ENCODE measurements at regions not wholly inside any gene's neighbourhood (a gene's known extent, or its start where the extent isn't known, plus 50 kb on each side); places are given as distances from the start of the nearest gene placed in this dataset.

DNA sequence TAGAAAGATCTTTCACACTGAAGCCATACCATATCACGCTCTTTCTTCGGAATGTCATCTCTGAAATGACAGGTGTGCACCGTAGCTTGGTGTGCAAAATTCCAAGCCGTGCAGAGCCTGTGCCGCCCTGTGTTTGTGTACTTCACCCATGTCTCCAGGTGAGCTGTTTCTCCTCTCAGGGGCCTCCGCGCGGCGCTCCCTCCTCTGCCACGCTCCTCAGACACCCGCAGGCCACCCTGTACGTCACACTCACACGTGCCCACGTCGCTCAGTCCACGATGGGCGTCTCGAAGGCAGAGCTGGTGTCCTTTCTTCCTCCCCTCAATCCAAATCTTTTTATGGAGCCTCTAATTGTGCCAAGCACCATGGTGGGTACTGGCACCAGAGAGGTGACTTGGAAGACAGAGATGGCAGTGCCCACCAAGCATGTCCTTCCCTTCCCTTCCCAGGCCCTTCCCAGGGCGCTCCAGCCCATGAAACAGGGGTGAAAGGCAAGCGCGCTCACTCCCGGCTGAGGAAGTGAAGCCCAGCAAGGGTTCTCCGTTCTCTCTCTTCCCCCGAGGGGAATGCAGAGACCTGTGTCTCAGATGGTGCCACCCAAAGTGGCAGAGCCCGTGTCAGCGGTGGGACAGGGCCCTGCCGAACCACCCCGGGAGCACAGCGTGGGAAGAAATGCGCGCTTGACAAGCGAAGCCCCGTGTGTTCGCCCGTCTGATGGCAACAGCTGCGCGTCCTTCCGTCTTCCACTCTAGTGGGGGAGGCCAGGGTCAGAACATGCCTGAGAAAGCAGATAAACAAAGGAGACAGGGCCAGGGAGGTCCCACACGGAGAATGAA lies 292.5 kb upstream of the SHH start:
- DNase-seq (ENCODE audit: low read depth, low spot score): no peak

DNA sequence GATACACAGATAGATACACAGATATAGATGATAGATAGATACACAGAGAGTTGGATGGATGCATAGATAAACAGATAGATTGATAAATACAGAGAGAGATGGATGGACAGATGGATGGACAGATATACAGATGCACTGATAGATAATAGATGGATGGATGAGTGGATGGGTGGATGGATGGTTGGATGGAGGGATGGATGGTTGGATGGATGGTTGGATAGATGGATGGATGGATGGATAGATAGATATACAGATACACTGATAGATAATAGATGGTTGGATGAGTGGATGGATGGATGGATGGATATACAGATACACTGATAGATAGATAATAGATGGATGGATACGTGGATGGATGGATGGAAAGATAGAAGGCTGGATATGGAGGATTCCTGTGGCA lies 290.0 kb upstream of the SHH start:
- DNase-seq (ENCODE audit: low read depth, low spot score): no peak

DNA sequence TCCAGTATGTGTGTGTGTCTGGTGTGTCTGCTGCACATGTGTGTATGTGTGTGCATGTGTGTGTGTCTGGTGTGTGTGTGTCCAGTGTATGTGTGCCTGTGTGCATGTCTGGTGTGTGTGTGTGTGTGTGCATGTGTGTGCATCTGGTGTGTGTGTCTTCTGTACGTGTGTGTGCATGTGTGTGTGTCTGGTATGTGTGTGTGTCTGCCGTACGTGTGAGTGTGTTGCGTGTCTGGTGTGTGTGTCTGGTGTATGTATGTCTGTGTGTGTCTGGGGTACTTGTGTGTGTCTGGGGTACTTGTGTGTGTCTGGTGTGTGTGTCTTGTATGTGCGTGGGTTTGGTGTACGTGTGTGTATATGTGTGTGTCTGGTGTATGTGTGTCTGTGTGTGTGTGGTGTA lies 289.1 kb upstream of the SHH start:
- no peak for DNase-seq (ENCODE audit: low read depth, low spot score)

DNA sequence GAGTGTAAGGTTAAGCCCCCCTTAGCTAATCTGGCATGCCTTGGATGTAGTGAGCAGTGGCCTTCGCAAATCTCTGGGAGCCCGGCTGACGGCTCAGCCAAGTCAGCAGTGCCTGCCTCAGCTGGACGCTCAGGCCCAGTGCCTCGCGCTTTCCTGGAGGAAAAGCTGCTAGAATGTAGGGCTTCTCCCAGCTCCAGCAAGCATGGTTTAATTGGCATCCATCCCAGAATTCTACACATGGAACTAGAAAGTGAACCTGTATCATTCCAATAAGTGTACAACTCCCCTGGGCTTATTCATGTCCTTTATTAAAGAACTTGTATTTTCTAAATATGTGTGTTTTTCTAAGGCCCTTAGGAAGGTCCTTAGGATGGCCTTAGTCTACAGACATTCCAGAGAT lies 287.8 kb upstream of the SHH start:
- no peak for DNase-seq (ENCODE audit: low read depth, low spot score)

DNA sequence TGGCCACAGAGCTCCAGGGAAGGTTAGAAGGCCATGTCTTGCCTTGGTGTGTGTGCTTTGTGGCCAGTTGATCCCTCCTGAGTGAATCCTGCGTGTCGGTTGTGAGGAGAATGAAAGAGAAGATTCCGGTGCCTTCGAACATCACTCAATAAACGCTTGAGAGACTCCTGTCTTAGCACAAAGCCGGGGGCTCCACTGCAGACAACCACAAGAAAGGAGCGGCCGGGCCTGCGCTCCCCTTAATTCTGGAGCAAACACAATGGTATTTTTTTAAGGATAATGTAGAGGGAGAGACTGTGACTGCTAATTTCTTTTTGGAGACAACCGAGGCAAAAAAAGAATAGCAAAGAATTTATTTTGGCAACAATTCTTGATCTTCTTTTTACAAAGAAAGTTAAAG lies 286.8 kb upstream of the SHH start:
- DNase-seq (ENCODE audit: low read depth, low spot score): no peak

DNA sequence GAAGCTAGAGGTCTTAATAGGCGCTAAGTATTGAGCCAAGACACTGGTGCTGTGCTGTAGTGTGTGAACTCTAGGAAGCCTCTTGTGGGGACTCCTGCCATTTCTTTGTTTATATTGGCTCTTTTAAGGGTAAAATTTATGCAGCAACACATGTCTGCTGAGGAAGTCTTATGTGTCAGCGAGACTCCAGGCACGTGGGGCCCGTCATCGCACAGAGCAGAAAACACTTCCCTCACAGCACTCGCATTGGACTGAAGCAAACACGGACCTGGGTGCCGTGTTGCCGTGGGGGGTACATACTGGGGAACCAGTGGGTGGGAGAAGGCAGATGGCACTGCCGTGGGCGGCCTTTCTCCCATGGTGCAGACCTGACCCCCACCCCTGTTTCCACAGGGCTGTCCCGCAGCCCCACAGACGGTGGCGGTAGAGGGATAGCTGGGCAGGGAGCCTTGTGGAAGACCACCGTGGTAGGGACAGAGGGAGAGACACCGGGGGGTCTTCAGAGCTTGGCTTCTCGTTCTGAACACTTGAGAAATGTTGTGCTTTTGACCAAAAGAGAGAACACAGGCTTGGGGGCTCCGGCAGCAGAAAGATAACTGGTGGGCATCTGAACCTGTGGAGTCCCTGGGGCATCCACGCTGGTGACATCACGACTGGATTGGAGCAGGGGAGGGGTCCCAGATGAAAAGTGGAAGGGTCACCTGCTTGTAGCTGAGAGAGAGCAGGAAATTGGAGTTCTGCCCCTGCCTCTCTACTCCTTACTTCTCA lies 284.7 kb upstream of the SHH start:
- DNase-seq (ENCODE audit: low read depth, low spot score): no peak

DNA sequence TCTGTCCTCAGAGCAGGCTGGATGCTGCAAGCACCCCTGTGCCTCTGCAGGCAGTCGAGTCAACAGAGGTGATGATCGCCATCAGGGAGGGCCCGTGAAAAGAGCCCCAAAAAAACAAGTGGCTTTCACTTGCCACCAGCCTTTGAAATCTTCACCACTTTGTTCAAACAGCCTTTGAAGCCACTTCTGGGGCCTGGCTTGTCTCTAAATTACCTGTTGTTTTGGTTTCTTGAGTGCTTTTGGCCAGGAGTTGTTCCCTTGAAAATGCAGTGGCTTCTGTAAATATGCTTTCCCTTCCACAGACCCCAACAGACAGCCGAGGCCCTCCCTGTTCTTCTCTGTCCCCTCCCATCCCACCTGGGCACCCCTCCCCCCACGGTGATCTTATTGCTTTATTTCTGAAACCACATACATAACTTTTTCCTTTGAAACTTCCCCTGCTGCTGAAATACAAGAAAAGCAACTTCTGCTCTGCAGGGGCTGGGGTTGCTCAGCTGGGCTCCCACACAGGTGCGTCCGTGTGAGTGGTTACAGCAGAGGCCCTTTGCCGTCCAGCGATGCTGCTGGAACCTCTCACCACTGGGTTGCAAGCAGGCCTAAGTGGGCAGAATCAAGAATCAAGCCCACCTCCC lies 283.8 kb upstream of the SHH start:
- peak; percentile 35 for DNase-seq (ENCODE audit: low read depth, low spot score)

DNA sequence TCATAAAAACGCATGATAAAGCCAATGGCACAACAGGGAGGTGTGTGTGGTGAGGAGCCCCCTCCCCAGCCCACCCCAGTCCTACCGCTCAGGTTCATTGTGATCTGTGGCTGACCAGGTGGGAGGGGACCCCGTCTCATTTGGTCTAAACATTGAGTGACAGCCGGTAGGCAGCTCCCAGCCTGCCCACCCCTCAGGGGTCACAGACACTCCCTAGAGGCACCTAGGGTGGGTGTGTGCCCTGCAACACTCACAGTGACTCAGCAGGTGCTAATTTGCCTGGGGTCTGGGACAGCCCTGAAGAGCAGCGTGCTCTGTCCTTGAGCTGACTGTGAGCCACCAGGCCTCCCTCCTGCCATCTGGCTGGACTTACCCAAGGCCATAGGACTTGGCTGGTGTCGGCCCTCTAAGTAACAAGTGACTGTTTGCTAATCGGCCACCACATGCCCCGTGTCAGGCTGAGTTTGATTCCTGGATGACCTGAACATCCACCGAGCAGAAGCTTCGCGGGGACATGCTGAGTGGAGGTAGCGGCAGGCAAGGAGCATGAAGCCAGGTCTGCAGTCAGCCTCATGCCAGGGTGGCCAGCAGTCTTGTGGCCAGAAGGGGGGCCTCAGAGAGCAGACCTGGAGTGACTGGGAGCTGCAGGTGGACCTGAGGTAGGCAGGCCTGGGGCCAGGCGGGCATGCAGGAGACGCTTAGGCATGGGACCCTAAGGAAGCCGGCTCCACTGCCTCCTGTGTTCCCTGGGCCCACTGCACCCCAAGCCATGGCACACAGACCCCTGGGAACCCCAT lies 282.3 kb upstream of the SHH start:
- DNase-seq (ENCODE audit: low read depth, low spot score): no peak

DNA sequence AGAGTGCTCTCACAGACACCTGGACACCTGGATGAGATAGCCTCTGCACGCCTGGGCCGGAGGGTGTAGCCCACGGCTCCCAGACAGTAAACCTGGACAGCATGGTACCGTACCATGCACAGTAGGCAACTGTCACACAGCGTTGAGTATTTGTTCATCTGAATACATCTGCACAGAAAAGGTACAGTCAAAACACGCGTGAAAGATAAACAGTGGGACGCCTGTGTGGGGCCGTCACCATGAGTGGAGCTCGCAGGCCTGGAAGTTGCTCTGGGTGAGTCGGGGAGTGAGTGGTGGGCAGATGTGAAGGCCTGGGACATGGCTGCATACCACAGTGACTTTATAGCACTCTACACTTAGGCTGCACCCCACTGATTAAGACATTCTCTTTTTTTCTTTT lies 280.0 kb upstream of the SHH start:
- DNase-seq (ENCODE audit: low read depth, low spot score): no peak

DNA sequence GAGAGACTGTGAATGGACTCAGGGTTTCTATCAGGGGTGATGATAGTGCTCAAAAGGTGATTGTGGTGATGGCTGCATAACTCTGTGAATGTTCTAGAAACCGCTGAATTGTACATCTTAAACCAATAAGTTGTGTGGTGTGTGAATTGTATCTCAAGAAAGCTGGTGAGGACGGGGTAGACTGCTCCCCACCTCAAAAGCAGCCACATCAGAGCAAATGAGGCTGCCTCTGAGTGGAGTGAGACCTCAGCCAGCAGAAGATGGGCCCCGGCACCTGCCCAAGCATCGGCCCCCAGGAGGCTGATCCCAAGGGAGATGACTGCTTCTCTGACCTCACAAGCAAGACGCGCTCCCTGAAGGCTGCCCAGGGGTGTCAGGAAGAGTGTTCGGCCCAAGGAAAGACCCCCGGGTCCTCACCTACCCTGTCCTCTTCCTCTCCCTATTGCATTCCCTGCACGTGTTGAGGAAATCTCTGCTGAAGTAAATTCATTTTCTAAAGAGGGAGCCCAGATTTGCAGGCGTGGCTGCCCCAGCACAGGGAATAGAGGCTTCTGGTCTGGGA lies 279.3 kb upstream of the SHH start:
- no peak for DNase-seq (ENCODE audit: low read depth, low spot score)

DNA sequence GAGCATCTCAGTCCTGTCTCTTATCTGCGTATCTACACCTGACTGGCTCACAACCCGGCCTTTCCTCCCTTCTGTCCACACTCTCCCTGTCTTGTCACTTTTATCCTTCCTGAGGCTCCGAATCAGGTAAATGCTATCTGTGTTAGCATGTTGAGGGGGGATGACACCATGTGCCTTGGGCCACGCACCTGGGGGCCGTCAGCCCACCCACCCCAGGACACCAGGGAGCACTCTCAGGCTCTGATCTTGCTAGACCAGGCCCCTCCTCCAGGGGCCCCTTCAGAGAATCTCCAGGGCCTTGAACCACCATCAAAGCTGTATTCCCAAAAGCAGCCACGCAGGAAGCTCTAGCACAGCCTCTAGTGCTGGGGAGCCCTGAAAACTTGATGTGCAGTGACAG lies 278.7 kb upstream of the SHH start:
- no peak for DNase-seq (ENCODE audit: low read depth, low spot score)

DNA sequence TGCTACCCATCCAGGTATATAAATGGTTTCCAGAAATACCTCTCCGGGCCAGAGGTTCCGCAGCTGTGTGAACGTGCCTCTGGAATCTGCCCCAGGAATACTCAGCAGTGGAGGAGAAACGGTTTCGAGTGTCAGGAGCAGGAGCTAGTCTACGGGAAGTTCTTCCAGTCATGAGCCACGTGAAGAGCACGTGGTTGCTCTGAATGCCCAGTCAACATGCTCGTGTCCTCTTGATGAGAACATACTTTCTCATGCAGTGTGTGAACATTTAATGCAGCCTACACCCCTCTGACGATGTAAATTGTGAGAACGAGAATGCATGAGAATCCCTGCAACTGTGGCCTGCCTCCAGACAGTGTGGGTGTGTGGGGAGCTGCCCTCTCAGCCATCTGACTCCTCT lies 277.0 kb upstream of the SHH start:
- DNase-seq (ENCODE audit: low read depth, low spot score): no peak

DNA sequence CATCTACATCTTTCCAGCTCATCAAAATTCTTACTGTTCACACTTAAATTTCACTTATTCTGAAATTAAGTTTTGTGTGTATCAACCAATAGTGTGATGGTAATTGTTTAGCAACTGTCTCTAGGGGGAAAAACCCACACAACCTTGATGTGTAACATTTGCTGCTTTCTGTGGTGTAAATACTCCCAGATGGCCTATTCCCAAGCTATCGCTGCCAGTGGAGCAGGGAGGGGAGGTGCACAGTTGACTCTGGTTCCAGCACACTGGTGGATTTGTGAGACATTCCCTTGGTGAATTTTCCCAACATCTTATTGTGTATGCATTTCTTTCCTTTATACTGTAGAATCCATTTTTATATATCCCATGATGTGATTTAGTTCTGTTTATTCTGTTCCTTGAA lies 275.9 kb upstream of the SHH start:
- no peak for DNase-seq (ENCODE audit: low read depth, low spot score)

DNA sequence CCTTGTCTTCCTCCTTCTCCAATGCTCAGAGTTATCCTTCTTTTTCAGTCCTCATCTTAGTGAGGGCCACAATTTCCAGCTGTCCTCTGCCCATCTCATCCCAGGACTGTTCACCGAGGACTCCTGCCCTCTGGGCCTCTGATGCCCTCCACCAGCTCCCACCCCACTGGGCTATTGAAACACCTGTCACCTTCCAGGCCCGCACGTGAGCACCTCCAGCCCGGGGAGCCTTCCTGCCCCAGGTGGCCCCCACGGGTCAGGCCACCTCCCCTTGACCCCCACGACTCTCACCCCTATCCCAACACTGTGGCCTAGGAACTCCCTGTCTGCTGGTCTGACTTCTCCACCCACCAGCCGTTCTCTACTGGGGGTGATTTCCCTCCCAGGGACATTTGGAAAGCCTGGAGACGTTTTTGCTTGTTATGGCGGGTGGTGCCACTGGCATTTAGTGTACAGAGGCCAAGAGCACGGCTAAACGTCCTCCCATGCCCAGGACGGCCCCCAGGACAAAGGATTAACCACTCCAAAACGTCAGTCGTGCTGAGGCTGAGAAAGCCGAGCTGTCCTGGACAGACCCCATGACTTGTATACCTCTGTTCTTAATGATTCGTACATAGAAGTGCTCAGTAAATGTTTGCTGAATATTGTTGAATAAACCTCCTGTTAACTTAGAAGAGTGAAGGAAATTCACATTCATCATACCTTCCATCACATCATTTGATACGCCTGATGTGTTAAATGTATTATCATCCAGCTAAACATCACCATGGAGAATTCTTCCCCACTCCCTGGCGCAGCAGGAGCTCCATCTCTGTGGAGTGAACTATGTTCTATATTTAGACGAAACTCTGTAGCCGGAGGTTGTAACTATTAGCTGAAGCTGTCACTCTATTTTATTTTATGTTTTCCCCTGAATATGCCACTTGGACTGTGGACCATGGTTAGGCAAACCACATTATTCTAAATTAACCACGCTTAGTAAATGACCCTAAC lies 270.1 kb upstream of the SHH start:
- no peak for DNase-seq (ENCODE audit: low read depth, low spot score)

DNA sequence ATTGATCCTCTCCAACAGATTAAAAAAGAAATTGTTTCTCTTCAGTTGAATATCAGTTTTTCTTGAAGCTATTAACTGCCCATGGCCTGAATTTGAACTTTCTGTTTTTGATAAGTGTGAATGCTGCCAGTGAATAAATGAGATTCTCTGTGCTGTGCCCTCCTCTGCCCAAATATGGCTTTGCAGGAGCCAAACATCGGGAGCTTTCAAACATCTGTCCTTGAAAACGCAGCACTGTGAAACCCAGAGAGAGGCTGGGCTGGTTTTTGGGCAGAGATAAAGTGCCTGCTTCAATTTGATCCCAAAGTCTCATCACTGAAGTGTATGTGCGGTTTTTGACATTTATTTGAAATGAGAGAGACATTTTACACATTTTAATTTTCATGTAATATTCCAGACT lies 268.3 kb upstream of the SHH start:
- DNase-seq (ENCODE audit: low read depth, low spot score): no peak

DNA sequence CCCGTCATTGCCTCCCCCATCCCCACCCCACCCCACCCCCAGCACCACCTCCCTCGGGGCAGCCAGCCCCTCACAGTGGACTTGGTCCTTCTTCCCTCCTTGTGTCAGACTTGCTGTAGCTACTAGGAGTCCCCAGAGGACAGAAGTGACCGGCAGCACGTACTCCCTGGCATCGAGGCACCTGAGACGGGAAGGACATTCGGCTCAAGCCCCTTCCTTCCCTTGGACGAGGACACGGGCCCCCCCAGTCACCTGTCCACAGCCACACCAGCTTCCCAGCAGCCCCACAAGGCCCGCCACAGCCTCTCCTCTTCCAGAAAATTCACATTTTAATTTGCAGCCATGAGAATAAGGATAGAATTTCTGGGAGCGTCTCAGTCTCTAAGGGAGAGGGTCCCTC lies 267.8 kb upstream of the SHH start:
- DNase-seq (ENCODE audit: low read depth, low spot score): no peak

DNA sequence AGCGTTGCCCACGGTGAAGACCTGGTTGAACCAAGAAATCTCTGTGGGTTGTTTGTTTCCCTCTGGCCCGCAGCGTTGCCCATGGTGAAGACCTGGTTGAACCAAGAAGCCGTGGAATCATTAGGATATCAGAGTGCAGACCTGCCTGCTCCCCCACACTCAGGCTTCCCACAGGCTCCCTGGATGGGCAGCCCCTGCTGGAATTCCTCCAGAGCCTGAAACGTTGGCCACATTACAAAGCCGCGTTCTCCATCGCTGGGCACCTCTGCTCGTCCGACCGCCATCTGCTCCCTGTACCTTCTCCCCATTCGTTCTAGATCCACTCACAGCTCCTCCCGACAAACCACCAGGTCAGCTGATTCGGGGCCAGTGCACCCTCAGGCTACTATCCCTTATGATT lies 266.9 kb upstream of the SHH start:
- DNase-seq (ENCODE audit: low read depth, low spot score): no peak

DNA sequence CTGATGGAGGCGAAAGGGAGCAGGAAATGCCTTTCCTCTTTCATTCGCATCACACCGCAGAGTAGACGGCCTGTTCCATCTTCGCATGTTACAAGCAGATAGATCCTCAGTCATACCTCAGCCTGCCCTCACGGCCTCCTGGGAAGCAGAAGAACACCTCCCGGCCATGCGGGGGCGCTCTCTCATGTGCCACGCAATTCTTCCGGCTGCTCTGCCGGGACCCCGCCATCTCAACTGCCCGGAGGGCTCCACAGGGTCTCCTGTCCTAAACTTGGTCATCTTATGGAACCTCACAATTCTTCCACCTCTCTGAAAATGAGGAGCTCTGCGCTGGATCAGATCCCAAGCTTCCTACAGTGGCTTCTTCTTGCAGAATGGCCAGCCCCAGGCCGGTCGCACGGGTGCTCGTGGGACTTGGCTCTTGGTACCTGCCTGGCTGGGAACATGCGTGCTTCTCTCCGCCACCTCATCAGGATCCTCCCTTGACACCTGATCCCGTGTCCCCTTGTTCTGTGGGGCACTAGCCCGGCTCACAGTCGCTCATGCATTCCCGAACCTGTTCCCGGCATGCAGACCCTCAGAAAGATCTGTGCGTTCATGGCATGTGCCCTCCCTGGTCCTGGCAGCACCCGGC lies 262.8 kb upstream of the SHH start:
- DNase-seq (ENCODE audit: low read depth, low spot score): no peak

DNA sequence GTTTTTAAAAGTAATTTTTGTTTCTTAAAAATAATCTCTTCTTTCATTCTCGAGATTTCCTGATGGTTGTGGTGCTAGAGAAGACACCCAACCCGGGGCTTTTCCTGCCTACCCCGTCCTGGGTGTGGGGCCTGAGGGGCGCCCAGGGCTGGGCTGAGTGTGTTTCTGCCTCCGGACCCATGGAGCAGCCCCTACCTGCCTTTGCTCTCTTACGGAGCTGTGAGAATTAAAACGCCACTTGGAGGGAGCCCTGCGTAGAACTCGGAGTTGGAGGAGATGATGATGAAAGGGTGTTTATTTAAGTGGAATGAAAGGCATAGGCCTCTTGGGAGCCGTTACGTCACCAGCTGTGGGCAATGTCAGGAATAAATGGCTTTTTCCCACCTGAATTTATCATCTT lies 261.8 kb upstream of the SHH start:
- no peak for DNase-seq (ENCODE audit: low read depth, low spot score)
